T-cell (primary cell): ENCODE measurements at regions not wholly inside any gene's neighbourhood (a gene's known extent, or its start where the extent isn't known, plus 50 kb on each side); places are given as distances from the start of the nearest gene placed in this dataset.

Experiments
- ATAC-seq, 4 experiments: fragments of 200-7000 bp in 3 of 4; fragments of 150-1000 bp in 1 of 4; cut with Tn5 transposase; replicated peaks in 1 of 4; 1 replicate in 3 of 4; 2 replicates in 1 of 4; pipeline ENCODE4 v1.10.0; 2021; ENCODE audit warnings: moderate library complexity in 3 of 4, mild to moderate bottlenecking in 2 of 4, moderate number of reproducible peaks in 1 of 4
- CTCF ChIA-PET, 2 donors: fragments of 300-600 bp; sonication (Branson Sonifier 250); formaldehyde crosslinking; loops; one replicate each; lab custom pipeline; 2022; ENCODE audit warnings: antibody characterized with exemption in 2 of 2; lab: Charles Lee
- POLR2A ChIA-PET, 2 donors: fragments of 300-600 bp; sonication (Branson Sonifier 250); formaldehyde crosslinking; loops; one replicate each; lab custom pipeline; 2022; ENCODE audit warnings: antibody characterized with exemption in 2 of 2; lab: Charles Lee
- DNase-seq, 35 experiments: peaks; one replicate each; pipeline versions ENCODE4 v3.0.0 to v3.0.0-alpha.2; 2013 to 2023
- H3K27ac ChIP-seq: one replicate; pipeline ENCODE4 v1.5.1; 2013; ENCODE audit warnings: low read length
- H3K27me3 ChIP-seq, 2 experiments: replicated peaks in 1 of 2; 1 replicate in 1 of 2; 2 replicates in 1 of 2; pipeline versions ENCODE4 v1.6.1 to v1.7.0; 2013; ENCODE audit warnings: low read length in 1 of 2, mixed read lengths in 1 of 2; ENCODE audit not compliant: control insufficient read depth in 2 of 2, insufficient read depth in 2 of 2; ENCODE audit errors: extremely low read depth in 1 of 2
- H3K36me3 ChIP-seq, 2 donors: 1 replicate in 1 of 2; 2 replicates in 1 of 2; pipeline versions ENCODE4 v1.6.1 to v1.7.0; 2013; ENCODE audit warnings: low read length in 1 of 2; ENCODE audit not compliant: control insufficient read depth in 2 of 2, insufficient read depth in 1 of 2; ENCODE audit errors: extremely low read depth in 1 of 2
- H3K4me1 ChIP-seq, 2 experiments: 1 replicate in 1 of 2; 2 replicates in 1 of 2; pipeline versions ENCODE4 v1.6.1 to v1.7.0; 2013; ENCODE audit warnings: low read length in 2 of 2, mixed read lengths in 1 of 2; ENCODE audit not compliant: insufficient read depth in 2 of 2, control insufficient read depth in 1 of 2; ENCODE audit errors: extremely low read depth in 1 of 2
- H3K4me3 ChIP-seq, 2 donors: 1 replicate in 1 of 2; 2 replicates in 1 of 2; pipeline versions ENCODE4 v1.5.1 to v1.7.0; 2013; ENCODE audit warnings: mild to moderate bottlenecking in 2 of 2, low read length in 1 of 2, moderate library complexity in 1 of 2; ENCODE audit not compliant: control insufficient read depth in 1 of 2; ENCODE audit errors: extremely low read depth in 1 of 2
- H3K9me3 ChIP-seq: 2 replicates; pipeline ENCODE4 v1.7.0; 2013
- H3K27ac Mint-ChIP-seq, 2 donors: one replicate each; pipeline ENCODE4 v1.8.0; 2020 to 2021; ENCODE audit warnings: mild to moderate bottlenecking in 2 of 2, mixed read lengths in 2 of 2
- H3K27me3 Mint-ChIP-seq, 2 donors: one replicate each; pipeline ENCODE4 v1.8.0; 2021 to 2022; ENCODE audit warnings: mixed read lengths in 2 of 2
- H3K36me3 Mint-ChIP-seq: one replicate; pipeline ENCODE4 v1.8.0; 2021; ENCODE audit warnings: mixed read lengths
- H3K4me1 Mint-ChIP-seq, 3 donors: one replicate each; pipeline ENCODE4 v1.8.0; 2020 to 2022; ENCODE audit warnings: mixed read lengths in 3 of 3, mild to moderate bottlenecking in 1 of 3
- H3K4me3 Mint-ChIP-seq, 3 donors: one replicate each; pipeline ENCODE4 v1.8.0; 2020 to 2022; ENCODE audit warnings: mild to moderate bottlenecking in 3 of 3, mixed read lengths in 3 of 3, moderate library complexity in 3 of 3
- H3K9me3 Mint-ChIP-seq, 3 donors: one replicate each; pipeline ENCODE4 v1.8.0; 2020 to 2022; ENCODE audit warnings: mixed read lengths in 3 of 3
- WGBS: methylation state at CpG from one replicate; pipeline ENCODE4 v1.1.5; 2013; ENCODE audit warnings: missing lambda C conversion rate; ENCODE audit not compliant: insufficient coverage; 5-methylcytosine and 5-hydroxymethylcytosine counted together

DNA sequence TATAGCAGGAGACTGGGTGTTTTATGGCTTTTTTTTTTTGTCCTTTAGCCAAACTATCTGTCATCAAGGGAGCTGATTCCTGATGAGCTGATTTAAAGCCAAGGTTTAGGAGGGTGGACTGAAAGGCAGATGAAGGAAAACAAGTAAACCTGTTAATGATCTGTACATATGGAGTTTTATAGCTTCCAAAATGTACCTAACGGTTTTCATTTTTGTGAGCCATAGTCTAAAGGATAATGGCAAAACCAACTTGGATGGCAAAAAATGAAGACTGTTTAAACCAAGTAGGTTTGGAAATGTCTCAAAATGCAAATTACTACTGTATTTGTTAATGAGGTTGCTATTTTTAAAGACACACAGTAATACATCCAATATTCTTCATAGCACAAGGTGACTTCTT lies 281.5 kb downstream of the YTHDC2 start:
- POLR2A ChIA-PET, result no interaction called here
- H3K4me1 Mint-ChIP-seq, result no peaks in the 10 kb centered on the region
- Histone ChIP-seq H3K36me3 (no peaks in the 10 kb centered on the region), H3K27ac (no peak overlapping the region), H3K4me3 (no peak overlapping the region), H3K9me3 (no peaks in the 10 kb centered on the region), H3K27me3 (no peaks in the 10 kb centered on the region), H3K4me1 (no peaks in the 10 kb centered on the region)
- no peaks in the 10 kb centered on the region for H3K36me3 Mint-ChIP-seq
- H3K4me3 Mint-ChIP-seq, result no peak overlapping the region
- DNase-seq (no peak), ATAC-seq (no peak)
- no peak overlapping the region for H3K27ac Mint-ChIP-seq
- WGBS, result no CpG with 5 or more reads among the region's 1 CpG
- H3K9me3 Mint-ChIP-seq, result peaks cover 0 to 5% (median 3%) of the 10 kb centered on the region in 3 donors
- peaks cover 0 to 3% of the 10 kb centered on the region in 2 donors for H3K27me3 Mint-ChIP-seq
- CTCF ChIA-PET, result interaction anchor here in 1 of 2 donors (0.6 kb wide), 1 partner anchor 9 kb away, joined by 3 read pairs; no protein-coding TSS in a partner anchor

DNA sequence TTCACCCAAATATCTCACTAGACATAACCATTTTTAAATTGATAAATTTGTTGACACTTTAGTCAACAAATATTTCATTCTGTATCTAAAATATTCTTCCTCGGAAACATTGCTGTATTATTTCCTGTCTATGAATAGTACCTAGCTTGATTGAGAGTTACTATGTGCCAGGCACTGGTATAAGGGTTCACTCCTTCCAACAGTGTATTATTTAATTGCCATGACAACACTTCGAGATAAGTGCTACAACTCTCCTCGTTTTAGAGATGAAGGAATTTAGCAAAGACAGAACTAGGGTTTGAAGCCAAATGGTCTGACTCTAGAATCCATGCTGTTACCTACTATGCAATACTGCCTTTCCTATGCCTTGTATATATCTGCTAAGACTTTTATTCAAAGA lies 287.2 kb downstream of the YTHDC2 start:
- no peak for ATAC-seq
- no peaks in the 10 kb centered on the region for H3K4me1 Mint-ChIP-seq
- no CpG with 5 or more reads among the region's 3 CpGs for WGBS
- H3K36me3 ChIP-seq, result no peaks in the 10 kb centered on the region
- H3K36me3 Mint-ChIP-seq, result no peaks in the 10 kb centered on the region
- H3K4me3 ChIP-seq, result no peak overlapping the region
- no peak for DNase-seq
- H3K4me1 ChIP-seq, result no peaks in the 10 kb centered on the region
- peaks cover 0 to 3% of the 10 kb centered on the region in 2 donors for H3K27me3 Mint-ChIP-seq
- H3K27ac Mint-ChIP-seq, result no peak overlapping the region
- no peaks in the 10 kb centered on the region for H3K27me3 ChIP-seq
- ChIA-PET POLR2A (no interaction called here), CTCF (interaction anchor here in 1 of 2 donors (0.7 kb wide), 1 partner anchor 12 kb away, joined by 3 read pairs; no protein-coding TSS in a partner anchor)
- H3K9me3 Mint-ChIP-seq, result peaks cover 7 to 11% (median 9%) of the 10 kb centered on the region in 3 donors
- no peak overlapping the region for H3K27ac ChIP-seq
- no peak overlapping the region for H3K4me3 Mint-ChIP-seq
- H3K9me3 ChIP-seq, result no peaks in the 10 kb centered on the region

GRCh38 chr5:113804264-113804663 lies 290.8 kb downstream of the YTHDC2 start:
- Mint-ChIP-seq H3K4me3 (no peak overlapping the region), H3K36me3 (no peaks in the 10 kb centered on the region), H3K9me3 (peaks cover 7 to 11% (median 9%) of the 10 kb centered on the region in 3 donors), H3K27me3 (no peaks in the 10 kb centered on the region), H3K4me1 (peaks cover 0 to 4% (median 0%) of the 10 kb centered on the region in 3 donors), H3K27ac (no peak overlapping the region)
- DNase-seq, result no peak
- Histone ChIP-seq H3K4me3 (no peak overlapping the region), H3K36me3 (no peaks in the 10 kb centered on the region), H3K27ac (no peak overlapping the region), H3K27me3 (no peaks in the 10 kb centered on the region), H3K9me3 (no peaks in the 10 kb centered on the region), H3K4me1 (no peaks in the 10 kb centered on the region)
- ChIA-PET POLR2A (no interaction called here), CTCF (no interaction called here)
- ATAC-seq, result no peak
- WGBS, result no CpG with 5 or more reads among the region's 4 CpGs

DNA sequence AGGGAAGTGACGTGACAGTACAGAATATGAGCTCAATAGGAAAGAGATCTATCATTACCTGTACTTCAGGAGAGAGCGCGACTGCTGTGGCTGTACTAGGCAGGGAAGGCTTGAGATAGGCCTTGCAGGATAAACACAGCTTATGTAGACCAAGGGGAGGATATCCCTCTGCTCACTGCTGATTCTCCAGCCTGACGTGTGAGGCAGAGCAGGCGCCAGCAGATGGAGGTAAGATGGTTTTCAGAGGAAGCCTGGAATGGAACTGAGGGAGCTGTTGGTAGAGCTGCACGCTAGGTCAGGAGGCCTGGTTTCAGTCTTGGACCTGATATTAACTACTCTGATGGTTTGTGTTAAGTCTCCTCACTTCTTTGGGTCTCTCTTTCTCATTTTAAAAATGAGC lies 291.4 kb downstream of the YTHDC2 start:
- Mint-ChIP-seq H3K4me3 (no peak overlapping the region), H3K27me3 (no peaks in the 10 kb centered on the region), H3K36me3 (no peaks in the 10 kb centered on the region), H3K4me1 (peaks cover 0 to 4% (median 0%) of the 10 kb centered on the region in 3 donors), H3K27ac (no peak overlapping the region), H3K9me3 (peaks cover 9 to 11% (median 9%) of the 10 kb centered on the region in 3 donors)
- DNase-seq (no peak), ATAC-seq (no peak)
- POLR2A ChIA-PET, result no interaction called here
- H3K27me3 ChIP-seq, result no peaks in the 10 kb centered on the region
- H3K4me3 ChIP-seq, result no peak overlapping the region
- no peak overlapping the region for H3K27ac ChIP-seq
- H3K9me3 ChIP-seq, result no peaks in the 10 kb centered on the region
- WGBS, result 80% methylated on average over 5 of the region's 6 CpGs
- no peaks in the 10 kb centered on the region for H3K4me1 ChIP-seq
- CTCF ChIA-PET, result no interaction called here
- no peaks in the 10 kb centered on the region for H3K36me3 ChIP-seq

- H3K27me3 Mint-ChIP-seq, result peaks cover 1 to 3% of the 10 kb centered on the region in 2 donors
- ATAC-seq (no peak), DNase-seq (no peak)
- H3K36me3 Mint-ChIP-seq, result no peaks in the 10 kb centered on the region
- Histone ChIP-seq H3K9me3 (no peaks in the 10 kb centered on the region), H3K36me3 (no peaks in the 10 kb centered on the region), H3K4me3 (no peak overlapping the region), H3K4me1 (no peaks in the 10 kb centered on the region), H3K27me3 (no peaks in the 10 kb centered on the region), H3K27ac (no peak overlapping the region)
- peaks cover 9 to 11% (median 11%) of the 10 kb centered on the region in 3 donors for H3K9me3 Mint-ChIP-seq
- no CpG with 5 or more reads among the region's 3 CpGs for WGBS
- peaks cover 0 to 4% (median 0%) of the 10 kb centered on the region in 3 donors for H3K4me1 Mint-ChIP-seq
- H3K27ac Mint-ChIP-seq, result no peak overlapping the region
- POLR2A ChIA-PET, result no interaction called here
- no peak overlapping the region for H3K4me3 Mint-ChIP-seq
- CTCF ChIA-PET, result no interaction called here
Measured at GRCh38 chr5:113806250-113806649, 292.8 kb downstream of the YTHDC2 start.

DNA sequence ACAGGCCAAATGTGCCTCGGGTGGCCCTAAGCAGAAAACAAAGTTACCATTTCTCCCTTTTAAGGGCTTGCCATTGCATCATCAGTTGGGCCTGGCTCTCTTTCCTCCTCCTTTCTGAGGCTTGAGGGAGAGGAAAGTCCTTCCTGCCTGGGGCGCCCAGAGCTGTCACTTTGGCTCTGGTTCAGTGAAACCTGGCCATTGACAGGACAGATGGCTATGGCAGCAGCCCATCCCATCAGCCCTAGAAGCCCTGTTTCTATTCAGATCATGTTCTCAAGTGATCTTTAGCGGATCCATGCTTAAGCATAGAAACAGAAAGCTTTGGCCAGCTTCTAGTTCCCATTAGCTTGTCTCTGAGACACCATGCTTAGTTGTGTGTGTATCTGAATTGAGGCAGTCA lies 293.4 kb downstream of the YTHDC2 start:
- H3K4me1 ChIP-seq, result no peaks in the 10 kb centered on the region
- Mint-ChIP-seq H3K36me3 (no peaks in the 10 kb centered on the region), H3K4me3 (no peak overlapping the region), H3K27ac (no peak overlapping the region), H3K4me1 (peaks cover 0 to 4% (median 0%) of the 10 kb centered on the region in 3 donors), H3K9me3 (peaks cover 9 to 11% (median 11%) of the 10 kb centered on the region in 3 donors), H3K27me3 (peaks cover 1 to 3% of the 10 kb centered on the region in 2 donors)
- DNase-seq (no peak), ATAC-seq (no peak)
- H3K27ac ChIP-seq, result no peak overlapping the region
- ChIA-PET POLR2A (no interaction called here), CTCF (no interaction called here)
- no peaks in the 10 kb centered on the region for H3K36me3 ChIP-seq
- no CpG with 5 or more reads among the region's 3 CpGs for WGBS
- H3K27me3 ChIP-seq, result no peaks in the 10 kb centered on the region
- H3K4me3 ChIP-seq, result no peak overlapping the region
- H3K9me3 ChIP-seq, result no peaks in the 10 kb centered on the region
